GM18502 (cell line): ENCODE measurements at regions not wholly inside any gene's neighbourhood (a gene's known extent, or its start where the extent isn't known, plus 50 kb on each side); places are given as distances from the start of the nearest gene placed in this dataset.
A peak's percentile ranks its signal among the peaks of the same experiment; 100 is the strongest.
"Not testable (repeated sequence)": the region's sequence is repeated elsewhere in the genome, so short reads cannot be mapped to it uniquely, and the experiment has no call there.

Experiments
- ATAC-seq: cut with Tn5 transposase; IDR thresholded peaks from one replicate; pipeline ENCODE4 v1.9.1; 2021; ENCODE audit warnings: mild to moderate bottlenecking; ENCODE audit not compliant: unreplicated experiment, poor library complexity

DNA sequence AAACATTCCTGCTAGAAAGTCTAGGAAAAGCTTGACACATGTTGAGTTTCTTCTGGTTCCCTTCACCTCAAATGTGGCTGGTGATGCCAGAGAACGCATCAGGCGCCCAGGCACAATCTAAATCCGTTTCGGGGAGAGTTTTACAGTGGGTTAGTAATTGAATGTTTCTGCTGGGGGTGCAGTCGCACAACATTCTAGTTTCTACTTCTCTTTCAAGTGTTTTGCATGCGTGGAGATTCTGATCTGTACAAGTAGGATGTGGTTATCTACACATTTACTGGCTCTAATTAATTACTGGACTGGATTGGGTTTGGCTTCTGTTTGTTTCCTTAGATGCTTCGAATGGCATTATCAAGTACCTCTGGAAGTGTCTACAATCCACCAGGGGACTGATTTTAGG, 173.8 kb downstream of the TMEM26 start:
- ATAC-seq, result peak; percentile 59

DNA sequence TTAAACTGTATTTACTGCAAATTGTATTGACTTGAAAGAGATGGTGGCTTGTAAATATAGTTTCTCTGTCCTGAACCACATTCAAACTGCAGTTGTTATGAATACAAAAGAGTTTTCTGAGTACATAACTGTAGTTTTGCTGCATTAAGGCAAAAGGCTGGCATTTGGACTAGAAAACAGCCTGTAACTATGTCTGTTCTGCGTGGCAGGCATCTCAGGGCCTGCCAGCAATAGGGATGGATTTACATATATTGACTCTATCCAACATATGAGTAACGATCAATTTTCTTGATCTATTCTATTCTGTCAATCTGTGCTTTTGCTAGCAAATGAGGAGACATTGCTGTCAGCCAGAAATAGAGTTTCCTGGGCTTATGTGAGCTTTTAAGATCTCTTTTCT, 174.6 kb downstream of the TMEM26 start:
- no peak for ATAC-seq

DNA sequence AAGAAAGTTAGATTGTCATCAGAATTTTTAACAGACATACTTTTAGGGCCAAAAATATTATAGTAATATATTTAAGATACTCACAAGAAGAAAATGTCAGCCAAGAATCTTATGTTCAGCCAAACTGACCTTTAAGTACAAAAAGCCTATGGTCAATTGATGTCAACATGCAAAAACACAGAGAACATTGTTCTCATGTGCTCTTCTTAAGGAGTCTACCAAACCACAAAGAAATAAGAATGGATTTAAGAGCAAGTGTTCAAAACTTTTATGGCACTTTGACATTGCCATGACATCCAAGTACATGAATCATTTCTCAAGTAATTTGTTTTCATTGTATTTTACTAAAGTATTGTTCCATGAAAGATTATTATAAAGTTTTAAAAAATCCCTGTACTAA, 180.4 kb downstream of the TMEM26 start:
- ATAC-seq, result no peak

DNA sequence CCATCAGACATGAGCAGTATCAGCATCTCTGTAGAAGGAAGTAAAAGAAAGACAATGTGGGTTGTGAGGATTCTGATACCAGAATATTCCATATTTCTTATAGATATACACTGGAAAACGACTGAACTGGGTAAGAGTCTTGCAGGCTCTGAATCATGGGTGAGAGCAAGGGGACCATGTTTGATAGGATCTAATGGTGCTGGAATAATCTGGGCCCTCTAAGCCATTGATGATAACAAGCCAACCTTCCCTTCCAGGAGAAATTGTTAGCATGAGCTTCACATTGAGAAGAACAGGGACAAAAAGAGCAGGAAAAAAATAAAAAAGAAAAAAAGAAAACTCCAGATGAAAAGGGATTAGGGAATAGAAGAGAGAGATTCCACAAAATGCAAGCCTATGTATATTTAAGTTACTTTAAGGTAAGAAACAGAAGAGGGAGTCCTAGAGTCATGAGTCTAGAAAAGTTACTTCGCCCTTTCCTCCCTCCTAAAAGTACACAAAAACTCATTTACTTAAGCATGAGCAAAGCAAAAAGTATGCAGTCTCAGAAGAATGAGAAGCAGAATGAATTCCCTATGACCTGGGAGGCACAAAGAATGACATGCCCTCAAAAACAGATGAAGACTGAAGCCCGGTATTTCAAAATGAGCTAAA, 181.9 kb downstream of the TMEM26 start:
- ATAC-seq, result no peak

DNA sequence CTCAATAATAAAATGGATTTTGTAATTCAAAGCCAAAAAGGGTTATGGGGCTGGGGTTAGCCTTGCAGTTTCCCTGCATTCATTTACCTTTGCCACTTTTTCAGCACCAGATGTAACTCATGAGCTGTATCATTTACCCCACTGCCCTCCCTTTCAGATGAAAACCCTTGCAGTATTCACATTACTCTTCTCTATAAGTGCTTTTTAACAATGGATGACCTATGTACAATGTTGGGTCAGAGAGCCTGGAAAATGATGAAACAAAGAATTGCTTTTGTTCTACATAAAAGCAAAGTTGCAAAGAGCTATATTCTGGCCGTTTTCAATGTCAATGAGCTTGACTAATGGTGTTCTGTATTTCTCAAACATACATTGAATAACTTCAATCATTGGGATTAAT, 189.7 kb downstream of the TMEM26 start:
- no peak for ATAC-seq

DNA sequence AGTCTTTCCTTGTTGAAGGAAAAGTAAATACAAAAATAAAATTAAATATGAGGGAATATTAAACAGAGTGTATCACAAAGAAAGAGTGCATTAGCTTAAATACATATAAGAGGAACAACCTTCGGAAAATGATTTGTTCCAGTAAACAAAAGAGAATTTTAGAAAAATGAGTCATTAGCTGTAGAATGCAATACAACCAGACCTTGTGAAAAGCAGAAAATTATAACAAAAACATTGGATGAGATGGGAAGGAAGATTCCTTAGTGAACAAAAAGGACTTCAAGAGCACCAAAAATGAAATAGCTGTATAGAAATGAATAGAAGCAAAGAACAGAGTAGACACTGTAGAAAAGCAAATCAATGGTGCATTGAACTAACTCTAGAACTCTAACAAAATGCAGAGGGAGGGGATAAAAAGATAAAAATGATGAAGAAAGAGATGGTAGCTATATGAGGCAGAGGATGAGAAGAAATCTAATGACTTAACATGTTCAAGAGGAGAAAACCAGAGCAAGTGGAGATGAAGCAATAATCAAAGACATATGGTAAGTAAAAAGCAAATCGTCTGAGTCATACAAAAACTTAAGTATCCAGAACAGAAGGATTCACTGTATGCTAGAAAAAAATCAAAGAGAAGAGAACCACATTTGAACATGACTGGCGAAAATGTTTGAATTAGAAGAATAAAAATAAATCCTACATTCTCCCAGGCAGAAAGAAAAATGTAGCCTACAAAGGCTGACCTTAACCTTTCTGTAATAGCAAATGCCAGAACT, 190.5 kb downstream of the TMEM26 start:
- ATAC-seq, result no peak

DNA sequence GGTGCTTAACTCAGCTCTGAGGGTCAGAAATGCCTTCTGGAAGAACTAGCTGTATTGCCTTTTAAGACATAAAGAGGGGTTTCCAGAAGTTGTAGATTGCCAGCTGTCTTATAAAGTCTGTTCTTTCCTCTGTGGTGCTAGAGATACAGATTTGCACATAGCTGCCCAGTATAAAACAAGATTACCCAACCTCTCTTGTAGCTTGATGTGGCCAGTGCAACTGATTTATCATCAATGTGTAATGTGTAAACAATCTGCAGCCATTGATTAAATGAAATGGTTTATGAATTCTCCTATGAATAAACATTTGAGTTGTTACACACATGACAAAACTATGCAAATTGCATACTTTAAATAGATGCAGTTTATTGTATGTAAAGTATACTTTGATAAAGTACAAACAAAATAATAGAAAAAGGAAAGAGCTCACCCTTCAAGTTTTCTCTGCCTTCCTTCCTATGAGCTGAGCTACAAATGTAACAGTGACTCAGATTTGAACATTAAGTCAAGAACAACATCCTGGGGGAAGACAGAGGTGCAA, 195.2 kb downstream of the TMEM26 start:
- ATAC-seq, result no peak

DNA sequence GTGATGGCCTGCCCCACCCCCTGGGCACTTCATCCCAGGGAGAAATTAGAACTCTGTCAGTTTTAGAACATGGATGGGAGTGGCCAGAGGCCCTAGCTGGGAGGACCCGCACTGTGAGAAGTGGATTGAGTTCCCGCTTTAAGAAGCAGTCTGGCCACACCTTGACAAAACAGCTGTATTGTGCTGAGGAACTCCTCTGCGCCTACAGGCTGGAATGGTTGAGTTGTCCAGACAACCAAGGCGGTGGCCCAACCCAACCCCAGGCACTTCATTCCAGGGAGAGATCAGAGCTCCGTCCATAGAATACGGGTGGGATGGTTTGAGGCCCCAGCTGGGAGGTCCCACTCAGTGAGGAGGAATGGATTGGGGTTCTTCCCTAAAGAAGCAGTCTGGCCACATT, 196.0 kb downstream of the TMEM26 start:
- no peak for ATAC-seq

DNA sequence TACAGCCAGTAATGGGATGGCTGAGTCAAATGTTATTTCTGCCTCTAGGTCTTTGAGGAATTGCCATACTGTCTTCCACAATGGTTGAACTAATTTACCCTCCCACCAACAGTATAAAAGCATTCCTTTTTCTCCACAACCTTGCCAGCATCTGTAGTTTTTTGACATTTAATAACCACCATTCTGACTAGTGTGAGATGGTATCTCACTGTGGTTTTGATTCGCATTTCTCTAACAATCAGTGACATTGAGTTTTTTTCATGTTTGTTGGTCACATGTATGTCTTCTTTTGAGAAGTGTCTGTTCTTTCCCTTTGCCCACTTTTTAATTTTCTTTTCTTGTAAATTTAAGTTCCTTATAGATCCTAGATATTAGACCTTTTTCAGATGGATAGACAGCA, 200.9 kb downstream of the TMEM26 start:
- not testable (repeated sequence) for ATAC-seq

DNA sequence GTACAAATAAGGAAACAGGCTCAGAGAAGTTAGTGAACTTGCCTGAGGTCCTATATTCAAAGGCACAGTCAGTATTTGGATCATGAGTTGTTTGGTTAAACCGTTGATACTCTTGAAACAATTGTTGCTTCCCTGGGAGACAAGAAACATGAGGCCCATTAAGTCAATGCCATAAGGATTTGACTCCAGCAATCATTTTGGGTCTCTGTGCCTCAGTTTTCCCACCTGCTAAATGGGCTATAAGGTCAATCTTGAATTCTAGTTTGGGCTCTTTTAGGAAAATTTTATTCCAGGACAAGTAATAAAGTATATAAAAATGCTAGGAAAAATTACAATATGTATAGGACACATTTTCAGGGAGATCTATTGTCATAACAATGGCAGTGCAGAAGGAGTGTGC, 202.1 kb downstream of the TMEM26 start:
- no peak for ATAC-seq

DNA sequence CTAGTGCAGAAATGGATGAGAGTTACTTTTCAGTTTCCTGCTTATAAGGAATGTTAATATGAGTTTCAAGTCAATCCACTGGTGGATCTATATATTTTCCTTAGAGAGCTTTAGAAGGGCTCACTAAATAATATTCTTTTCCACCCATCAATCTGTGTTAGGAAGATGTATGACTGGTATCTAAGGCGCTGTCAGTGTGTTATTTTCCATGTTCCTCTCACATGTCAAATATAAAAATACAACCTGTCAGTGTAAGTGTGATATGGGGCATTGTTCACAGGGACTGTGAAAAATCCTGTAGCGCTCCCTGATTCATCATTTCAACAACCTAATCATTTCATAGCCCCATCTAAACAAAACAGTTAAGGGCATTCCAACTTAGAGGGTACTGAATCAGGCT, 203.1 kb downstream of the TMEM26 start:
- no peak for ATAC-seq

DNA sequence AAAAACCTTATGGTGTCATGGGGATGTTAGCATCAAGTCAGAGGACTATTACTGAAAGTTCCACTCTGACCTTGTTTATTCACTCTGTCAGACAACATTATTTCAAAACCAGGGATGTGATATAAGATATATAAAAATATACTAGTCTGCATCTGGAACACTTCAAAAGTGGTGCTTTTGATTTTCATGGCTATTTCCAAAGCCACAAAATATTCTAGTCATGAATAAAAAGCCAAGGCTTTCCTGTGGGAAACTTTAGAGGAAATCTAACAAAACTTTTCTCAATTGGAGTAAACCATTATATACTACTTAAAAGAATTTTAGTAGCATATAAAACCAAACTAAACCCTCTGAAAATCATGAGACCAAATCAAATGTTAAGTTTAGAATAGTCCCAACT, 205.2 kb downstream of the TMEM26 start:
- no peak for ATAC-seq

DNA sequence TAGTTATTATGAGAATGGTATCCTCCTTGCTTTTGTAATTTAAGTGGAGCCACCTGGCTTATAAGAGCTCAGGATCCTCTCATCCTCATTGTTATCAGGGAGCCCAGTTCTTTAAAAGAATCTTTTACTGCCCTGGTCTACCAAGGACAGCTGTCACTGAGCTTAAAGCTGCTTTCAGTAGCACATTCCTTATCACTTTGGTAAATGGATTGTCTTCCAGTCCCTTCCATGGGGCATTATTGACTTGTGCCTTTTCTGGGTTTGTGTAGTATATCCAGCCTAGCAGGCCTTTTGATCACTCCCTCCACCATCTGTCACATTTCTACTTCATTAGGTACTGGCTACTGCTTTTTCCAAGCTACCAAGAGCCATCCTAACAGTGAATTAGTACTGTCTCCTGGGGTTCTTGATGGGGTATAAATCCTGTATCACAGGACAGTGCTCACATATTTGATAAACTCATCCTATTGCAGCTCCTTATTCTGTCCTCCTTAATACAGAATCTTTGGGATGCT, 208.9 kb downstream of the TMEM26 start:
- no peak for ATAC-seq

DNA sequence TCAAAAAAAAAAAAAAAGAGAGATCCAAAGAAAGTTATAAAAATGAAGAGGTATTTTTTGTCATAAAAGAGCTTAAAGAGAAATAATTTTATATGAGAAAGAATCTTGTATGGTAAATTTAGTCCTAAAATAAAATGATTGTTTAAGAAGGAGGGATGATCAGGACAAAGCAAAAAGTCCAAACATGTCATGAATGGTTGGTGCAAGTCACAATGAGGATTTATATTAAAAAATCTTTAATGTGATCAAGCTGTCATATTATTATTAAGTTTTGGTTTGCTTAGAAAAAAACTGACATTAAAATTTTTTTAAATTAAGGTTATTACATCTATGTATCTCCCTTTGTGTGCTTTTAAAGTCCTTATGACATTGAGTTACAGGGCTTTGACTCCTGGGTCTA, 220.4 kb downstream of the TMEM26 start:
- ATAC-seq, result no peak

DNA sequence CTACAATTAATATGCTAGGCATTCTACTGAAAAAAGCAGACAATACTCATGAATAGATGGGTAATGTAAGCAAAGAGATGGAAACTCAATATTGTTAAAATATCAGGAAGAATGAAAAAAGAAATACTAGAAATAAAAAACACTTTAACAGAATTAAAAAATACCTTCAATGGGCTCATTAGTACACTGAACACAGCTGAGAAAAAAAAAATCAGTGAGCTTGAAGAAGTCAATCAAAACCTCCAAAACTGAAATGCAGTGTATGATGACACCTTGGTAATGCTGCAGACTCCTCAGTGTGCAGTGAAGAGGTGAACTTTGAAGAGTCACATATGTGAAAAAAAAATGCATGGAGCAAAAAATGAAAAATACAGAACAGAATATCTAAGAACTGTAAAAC, 227.2 kb downstream of the TMEM26 start:
- no peak for ATAC-seq

DNA sequence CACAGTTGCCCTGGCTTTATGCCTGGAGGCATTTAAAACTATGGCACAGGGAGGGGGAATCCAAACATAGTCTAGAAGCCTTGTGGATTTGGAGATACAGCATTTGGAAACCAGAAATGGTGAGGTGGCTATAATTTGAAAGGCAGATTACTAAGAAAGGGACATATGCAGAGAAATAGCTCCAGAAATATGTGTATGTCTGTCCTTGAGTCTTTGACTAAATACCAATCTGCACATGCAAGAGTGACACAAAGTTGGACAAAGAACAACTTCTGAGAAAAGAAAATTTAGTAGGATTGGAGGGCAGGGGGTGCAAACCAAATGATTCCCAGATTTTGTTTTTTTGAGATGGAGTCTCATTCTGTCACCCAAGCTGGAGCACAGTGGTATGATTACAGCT, 229.6 kb downstream of the TMEM26 start:
- ATAC-seq, result no peak

DNA sequence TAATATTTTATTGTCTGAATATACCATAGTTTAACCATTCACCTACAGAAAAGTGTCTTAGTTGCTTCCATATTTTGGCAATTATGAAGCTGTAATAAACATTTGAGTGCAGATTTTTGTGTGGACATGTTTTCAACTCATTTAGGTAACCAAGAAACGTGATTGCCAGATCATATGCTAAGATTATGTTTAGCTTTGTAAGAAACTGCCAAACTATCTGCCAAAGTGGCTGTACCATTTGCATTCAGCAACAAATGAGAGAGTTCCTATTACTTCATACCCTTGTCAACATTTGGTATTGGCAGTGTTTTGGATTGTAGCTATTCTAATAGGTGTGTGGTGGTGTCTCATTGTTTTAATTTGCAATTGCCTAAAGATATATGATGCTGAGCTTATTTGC, 233.5 kb downstream of the TMEM26 start:
- no peak for ATAC-seq

DNA sequence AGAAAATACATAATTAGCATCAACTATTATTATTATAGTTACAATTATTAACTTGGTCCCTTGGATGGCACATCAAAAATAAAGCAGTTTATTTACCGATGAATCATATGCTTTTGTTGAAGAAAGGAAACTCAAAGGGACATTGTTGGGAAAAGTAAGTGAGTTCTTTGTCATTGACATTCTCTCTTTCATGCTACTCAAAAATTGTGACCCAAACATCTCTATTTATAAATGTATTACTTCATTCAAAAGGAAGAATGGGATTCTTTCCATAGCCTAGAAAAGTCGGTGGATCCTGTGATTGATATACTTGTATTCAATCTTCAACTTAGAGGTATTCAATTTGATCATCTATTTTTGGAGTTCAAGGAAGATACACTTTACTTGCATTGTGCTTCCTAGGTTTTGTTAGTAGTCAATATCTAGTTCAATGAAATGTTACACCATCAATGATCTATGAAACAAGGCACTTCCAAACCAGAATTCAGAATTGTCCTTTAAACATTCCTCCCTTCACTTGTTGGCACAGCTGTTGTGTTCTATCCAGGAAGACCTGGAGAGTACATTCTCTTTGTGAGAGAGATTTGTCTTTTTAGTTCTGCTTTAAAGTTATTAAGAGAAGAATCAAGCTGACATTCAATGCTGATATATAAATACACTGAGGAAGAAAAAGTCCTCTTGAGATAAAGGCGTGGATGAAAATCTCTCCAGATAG, 235.2 kb downstream of the TMEM26 start:
- no peak for ATAC-seq

DNA sequence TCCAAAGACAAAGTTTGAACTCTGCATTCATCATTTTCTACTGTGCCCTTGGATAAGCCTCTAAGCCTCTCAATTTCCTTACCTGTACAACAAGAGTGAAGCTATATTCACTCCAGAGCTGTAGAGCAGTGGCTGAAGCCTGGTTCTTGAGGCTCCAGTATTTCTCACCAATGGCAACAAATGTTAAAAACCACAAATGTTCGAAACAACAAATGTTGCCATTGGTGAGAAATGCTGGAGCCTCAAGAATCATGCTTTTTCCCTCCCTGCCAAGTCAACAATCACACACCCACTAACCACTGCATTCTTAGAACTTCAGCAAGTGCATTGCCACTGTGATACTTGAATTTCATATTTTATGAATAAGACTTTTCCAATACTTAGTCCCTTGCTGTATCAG, 237.9 kb downstream of the TMEM26 start:
- no peak for ATAC-seq

DNA sequence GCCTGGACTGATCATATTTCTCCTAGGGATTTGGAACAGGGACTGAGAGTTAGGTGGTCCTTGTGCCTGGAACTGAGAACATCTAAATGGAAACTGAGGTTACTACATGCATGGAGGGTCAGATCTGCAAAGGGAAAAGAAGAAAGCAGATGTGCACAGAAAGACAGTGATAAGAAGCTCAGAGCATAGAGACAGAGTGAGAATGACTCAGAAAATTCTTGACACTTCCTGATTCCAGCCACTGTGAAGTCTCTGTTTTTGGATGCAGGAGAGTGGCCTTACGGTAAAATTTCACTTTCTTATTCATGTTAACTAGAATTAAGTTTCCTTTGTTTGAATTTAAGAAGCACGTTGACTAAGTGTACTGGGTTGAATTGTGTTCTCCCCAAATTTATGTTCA, 241.7 kb downstream of the TMEM26 start:
- ATAC-seq, result no peak

DNA sequence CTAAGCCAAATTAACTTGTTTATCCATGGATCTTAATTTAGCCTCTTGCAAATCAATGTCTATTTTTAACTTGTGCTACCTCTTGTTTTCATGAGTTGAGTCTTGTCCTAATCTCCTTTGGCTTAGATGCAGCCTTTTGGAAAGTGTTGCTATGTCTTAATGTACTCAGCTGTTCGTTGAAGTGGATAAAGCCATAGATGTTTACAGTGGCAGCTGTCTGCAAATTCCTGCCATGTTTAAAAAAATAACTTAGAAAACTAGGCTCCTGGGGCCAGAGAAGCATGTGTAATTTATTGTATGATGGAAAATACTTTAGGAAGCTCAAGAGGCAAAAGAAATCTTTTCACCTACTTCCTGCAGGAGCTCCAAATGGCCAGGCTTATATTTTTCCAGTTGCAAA, 253.1 kb upstream of the RHOBTB1 start:
- ATAC-seq, result no peak
